Adrenal gland (tissue), 9 donors: ENCODE measurements at regions not wholly inside any gene's neighbourhood (a gene's known extent, or its start where the extent isn't known, plus 50 kb on each side); places are given as distances from the start of the nearest gene placed in this dataset.

Experiments
- DNase-seq, 7 donors: peaks; one replicate each; pipeline ENCODE4 v3.0.0-alpha.2; 2019 to 2020
- H3K27ac ChIP-seq, 5 donors: fragments of 200-600 bp; sonication (generic) in 4 of 5; 1 replicate in 3 of 5; 2 replicates in 2 of 5; pipeline versions ENCODE4 v1.5.1 to v1.8.0; 2016 to 2020; ENCODE audit warnings: mild to moderate bottlenecking in 1 of 5
- H3K27me3 ChIP-seq: fragments of 200-600 bp; 2 replicates; pipeline ENCODE4 v1.8.0; 2021
- H3K36me3 ChIP-seq, 2 donors: fragments of 200-600 bp; replicated peaks in 1 of 2; 1 replicate in 1 of 2; 2 replicates in 1 of 2; pipeline versions ENCODE4 v1.5.1 to v1.8.0; 2018 to 2022
- H3K4me1 ChIP-seq, 2 donors: fragments of 200-600 bp; replicated peaks in 1 of 2; 1 replicate in 1 of 2; 2 replicates in 1 of 2; pipeline versions ENCODE4 v1.5.1 to v1.8.0; 2018 to 2021
- H3K4me3 ChIP-seq, 4 donors: fragments of 200-600 bp; sonication (generic) in 3 of 4; one replicate each; pipeline ENCODE4 v1.5.1; 2016 to 2018
- H3K9me3 ChIP-seq, 3 donors: fragments of 200-600 bp; sonication (generic) in 1 of 3; replicated peaks in 1 of 3; 1 replicate in 2 of 3; 2 replicates in 1 of 3; pipeline versions ENCODE4 v1.5.1 to v1.8.0; 2016 to 2021
- POLR2A ChIP-seq, 2 donors: fragments of 450-650 bp; IDR thresholded peaks; one replicate each; pipeline ENCODE4 v1.6.1; 2017; ENCODE audit warnings: antibody characterized with exemption in 2 of 2, mild to moderate bottlenecking in 2 of 2, moderate library complexity in 1 of 2
- WGBS, 4 donors: extraction: QIAGEN DNeasy Blood & Tissue Kit in 2 of 4; methylation state at CpG; one replicate each; pipeline versions ENCODE4 v1.1.5 to v1.1.7; 2013 to 2017; 5-methylcytosine and 5-hydroxymethylcytosine counted together
- intact Hi-C, 2 donors: fragments of 100-400 bp; cut with DNase I; formaldehyde crosslinking; loops; one replicate each; pipeline versions ENCODE4 v1.14.1 to v1.15.0; 2022 to 2023
- TF ChIP-seq, protein P1 (sequence below), 6 experiments: fragments of 450-650 bp in 4 of 6; fragments of 200-600 bp in 2 of 6; sonication (generic) in 1 of 6; IDR thresholded peaks; 1 replicate in 5 of 6; 2 replicates in 1 of 6; pipeline versions ENCODE4 v1.5.1 to v1.8.0; 2016 to 2021; ENCODE audit warnings: antibody characterized with exemption in 6 of 6, mild to moderate bottlenecking in 2 of 6, moderate library complexity in 1 of 6
- donor health status: healthy with polysubstance abuse.
- donor health status: Bipolar disorder and iron deficiency.
- donor health status: DM: yes; HTN: yes; CAD: no.
- donor health status: DM: no; HTN: no; CAD: no.
- donor health status: DM: no; HTN: no; CAD: no.

- H3K4me1 ChIP-seq: no peaks in the 10 kb centered on the region
- H3K9me3 ChIP-seq: no peaks in the 10 kb centered on the region
- no peak overlapping the region for H3K4me3 ChIP-seq
- TF ChIP-seq POLR2A (IDR thresholded peaks at IDR 0.05): no peak
- TF ChIP-seq, protein P1, sequence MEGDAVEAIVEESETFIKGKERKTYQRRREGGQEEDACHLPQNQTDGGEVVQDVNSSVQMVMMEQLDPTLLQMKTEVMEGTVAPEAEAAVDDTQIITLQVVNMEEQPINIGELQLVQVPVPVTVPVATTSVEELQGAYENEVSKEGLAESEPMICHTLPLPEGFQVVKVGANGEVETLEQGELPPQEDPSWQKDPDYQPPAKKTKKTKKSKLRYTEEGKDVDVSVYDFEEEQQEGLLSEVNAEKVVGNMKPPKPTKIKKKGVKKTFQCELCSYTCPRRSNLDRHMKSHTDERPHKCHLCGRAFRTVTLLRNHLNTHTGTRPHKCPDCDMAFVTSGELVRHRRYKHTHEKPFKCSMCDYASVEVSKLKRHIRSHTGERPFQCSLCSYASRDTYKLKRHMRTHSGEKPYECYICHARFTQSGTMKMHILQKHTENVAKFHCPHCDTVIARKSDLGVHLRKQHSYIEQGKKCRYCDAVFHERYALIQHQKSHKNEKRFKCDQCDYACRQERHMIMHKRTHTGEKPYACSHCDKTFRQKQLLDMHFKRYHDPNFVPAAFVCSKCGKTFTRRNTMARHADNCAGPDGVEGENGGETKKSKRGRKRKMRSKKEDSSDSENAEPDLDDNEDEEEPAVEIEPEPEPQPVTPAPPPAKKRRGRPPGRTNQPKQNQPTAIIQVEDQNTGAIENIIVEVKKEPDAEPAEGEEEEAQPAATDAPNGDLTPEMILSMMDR (IDR thresholded peaks at IDR 0.05): no peak
- no peaks in the 10 kb centered on the region for H3K36me3 ChIP-seq
- intact Hi-C loops: no loop called here
- H3K27me3 ChIP-seq: no peaks in the 10 kb centered on the region
- 52 to 78% (median 62%) methylated on average over 1 of the region's 1 CpG for WGBS, 4 donors
- DNase-seq: no peak
- no peak overlapping the region for H3K27ac ChIP-seq
Measured at GRCh38 chr2:60158262-60158661, 395.2 kb downstream of the BCL11A start.

DNA sequence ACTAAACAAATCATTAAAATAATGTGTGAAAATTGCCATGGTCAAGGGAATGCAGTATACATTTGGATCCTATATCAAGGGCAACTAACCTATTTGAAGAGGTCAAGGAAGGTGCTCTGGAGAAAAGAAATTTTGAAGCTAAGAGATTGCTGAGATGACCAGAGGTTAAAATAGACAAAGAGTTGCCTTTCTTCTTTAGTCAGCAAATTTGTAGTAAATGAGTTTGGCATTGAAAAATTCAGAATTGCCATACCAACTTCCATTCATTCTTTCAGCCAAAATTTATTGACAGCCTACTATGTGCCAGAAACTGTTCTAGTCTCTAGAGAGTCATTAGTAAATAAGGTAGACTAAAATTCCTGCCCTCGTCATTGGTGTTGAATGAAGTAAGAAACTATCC lies 396.2 kb downstream of the BCL11A start:
- Histone ChIP-seq H3K9me3 (peaks cover 0 to 7% (median 0%) of the 10 kb centered on the region in 3 donors), H3K27ac (no peak overlapping the region), H3K36me3 (no peaks in the 10 kb centered on the region), H3K27me3 (no peaks in the 10 kb centered on the region), H3K4me1 (no peaks in the 10 kb centered on the region), H3K4me3 (no peak overlapping the region)
- intact Hi-C loops: no loop called here
- no peak for DNase-seq
- TF ChIP-seq POLR2A (IDR thresholded peaks at IDR 0.05): no peak
- TF ChIP-seq, protein P1 (IDR thresholded peaks at IDR 0.05): no peak
- 80 to 97% (median 88%) methylated on average over 1 of the region's 1 CpG for WGBS, 4 donors

DNA sequence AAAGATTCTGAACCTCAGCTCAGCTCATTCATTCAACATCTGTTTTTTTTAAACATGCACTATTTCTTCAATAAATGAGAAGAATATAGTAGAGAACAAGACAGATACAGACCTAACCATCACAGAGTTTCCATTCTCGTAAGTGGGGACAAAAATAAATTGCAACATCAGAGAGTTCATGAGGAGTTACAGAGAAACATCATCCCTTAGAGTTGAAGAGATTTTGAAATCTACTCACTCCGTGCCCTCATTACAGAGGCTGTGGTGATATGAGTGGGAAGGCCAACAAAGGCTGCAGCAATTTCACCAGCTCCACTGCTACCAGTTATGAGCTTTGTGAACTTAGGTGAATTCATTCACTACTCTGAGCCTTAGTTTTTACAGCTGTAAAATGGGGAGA lies 399.3 kb downstream of the BCL11A start:
- DNase-seq: no peak
- TF ChIP-seq POLR2A (IDR thresholded peaks at IDR 0.05): no peak
- TF ChIP-seq, protein P1 (IDR thresholded peaks at IDR 0.05): no peak
- WGBS, 4 donors: 62 to 77% (median 70%) methylated on average over 2 of the region's 2 CpGs
- H3K27ac ChIP-seq: no peak overlapping the region
- no peaks in the 10 kb centered on the region for H3K27me3 ChIP-seq
- no peaks in the 10 kb centered on the region for H3K36me3 ChIP-seq
- no peaks in the 10 kb centered on the region for H3K4me1 ChIP-seq
- H3K4me3 ChIP-seq: no peak overlapping the region
- intact Hi-C loops: no loop called here
- peaks cover 0 to 7% (median 0%) of the 10 kb centered on the region in 3 donors for H3K9me3 ChIP-seq

DNA sequence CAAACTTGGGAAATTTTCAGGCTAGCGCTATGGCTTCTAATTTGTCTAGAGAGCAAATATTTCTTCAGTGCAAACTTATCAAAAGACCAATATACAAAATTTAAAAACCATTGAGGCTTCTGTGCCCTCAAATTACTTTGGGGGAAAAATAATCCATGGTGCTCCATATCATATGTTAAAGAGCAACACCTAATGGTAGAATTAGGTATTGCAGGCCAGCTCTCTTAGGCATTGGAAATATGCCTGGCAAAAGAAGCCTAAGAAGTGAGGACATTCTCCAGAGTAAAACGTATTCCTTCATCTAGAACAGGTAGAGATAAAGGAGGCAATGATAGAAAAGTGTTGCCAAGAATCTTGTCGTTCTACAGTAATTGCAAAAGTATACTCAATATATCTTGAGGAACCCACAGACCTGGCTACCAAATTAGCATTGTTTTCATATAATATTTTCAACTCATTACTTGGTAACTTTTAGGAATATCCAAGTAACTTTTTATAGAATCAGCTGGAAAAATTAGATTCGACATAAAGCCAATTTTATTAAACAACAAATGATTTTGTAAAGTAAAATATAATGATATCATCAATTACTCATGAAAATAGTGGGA lies 401.1 kb downstream of the BCL11A start:
- 70 to 82% (median 77%) methylated on average over 4 of the region's 4 CpGs for WGBS, 4 donors
- H3K27me3 ChIP-seq: no peaks in the 10 kb centered on the region

More for the DNA sequence above, 401.1 kb downstream of the BCL11A start:
- Histone ChIP-seq H3K4me3 (no peak overlapping the region), H3K9me3 (peaks cover 0 to 7% (median 0%) of the 10 kb centered on the region in 3 donors), H3K4me1 (no peaks in the 10 kb centered on the region), H3K36me3 (no peaks in the 10 kb centered on the region), H3K27ac (no peak overlapping the region)
- no peak for DNase-seq
- intact Hi-C loops: no loop called here
- TF ChIP-seq, protein P1 (IDR thresholded peaks at IDR 0.05): peak; percentile 20 to 64 (median 54)
- TF ChIP-seq POLR2A (IDR thresholded peaks at IDR 0.05): no peak
